ENCODE measurements at regions not wholly inside any gene's neighbourhood (a gene's known extent, or its start where the extent isn't known, plus 50 kb on each side); places are given as distances from the start of the nearest gene placed in this dataset.

GRCh38 chr10:23613900-23614299 lies 175.0 kb downstream of the OTUD1 start:
- TF ChIP-seq CTCF (IDR thresholded peaks at IDR 0.05 in 2 of 3, conservative IDR thresholded peaks at IDR 0.05 in 1 of 3; ENCODE audit: borderline replicate concordance in 1 of 3, insufficient read depth in 1 of 3, low read depth in 2 of 3, low read length in 2 of 3), result no peak
- TF ChIP-seq POLR2AphosphoS5 (IDR thresholded peaks at IDR 0.05; ENCODE audit: low read depth, low read length), result no peak
- TF ChIP-seq EZH2 (IDR thresholded peaks at IDR 0.05), result no peak
